GM20000 (cell line): ENCODE measurements at regions not wholly inside any gene's neighbourhood (a gene's known extent, or its start where the extent isn't known, plus 50 kb on each side); places are given as distances from the start of the nearest gene placed in this dataset.

ENCODE experiments used
- DNase-seq: peaks from one replicate; pipeline ENCODE4 v3.0.0; 2012; ENCODE audit warnings: low spot score
- TF ChIP-seq, protein P1 (sequence below): IDR thresholded peaks from 2 replicates; pipeline ENCODE4 v1.5.1; 2012; ENCODE audit warnings: mild to moderate bottlenecking, control low read depth; ENCODE audit errors: extremely low read depth, missing control alignments

DNA sequence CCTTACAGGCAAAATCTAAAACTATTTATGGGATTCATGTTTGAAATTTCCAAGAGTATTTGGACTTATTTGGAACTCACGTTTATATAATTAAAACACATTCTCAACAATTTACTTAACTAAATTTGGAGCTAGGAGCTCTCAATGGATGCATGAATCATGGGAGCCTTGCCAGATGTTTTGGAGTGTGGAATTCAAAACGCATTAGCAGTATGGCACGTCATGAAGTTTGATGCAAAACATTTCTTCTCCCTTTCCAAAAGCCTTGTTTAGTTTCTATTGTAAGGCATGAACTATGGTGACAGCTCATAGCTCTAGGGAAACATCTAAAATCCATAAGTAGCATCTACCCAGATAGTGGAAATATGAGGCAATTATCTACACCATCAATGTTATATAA lies 701.6 kb downstream of the SATB2 start:
- TF ChIP-seq, protein P1, sequence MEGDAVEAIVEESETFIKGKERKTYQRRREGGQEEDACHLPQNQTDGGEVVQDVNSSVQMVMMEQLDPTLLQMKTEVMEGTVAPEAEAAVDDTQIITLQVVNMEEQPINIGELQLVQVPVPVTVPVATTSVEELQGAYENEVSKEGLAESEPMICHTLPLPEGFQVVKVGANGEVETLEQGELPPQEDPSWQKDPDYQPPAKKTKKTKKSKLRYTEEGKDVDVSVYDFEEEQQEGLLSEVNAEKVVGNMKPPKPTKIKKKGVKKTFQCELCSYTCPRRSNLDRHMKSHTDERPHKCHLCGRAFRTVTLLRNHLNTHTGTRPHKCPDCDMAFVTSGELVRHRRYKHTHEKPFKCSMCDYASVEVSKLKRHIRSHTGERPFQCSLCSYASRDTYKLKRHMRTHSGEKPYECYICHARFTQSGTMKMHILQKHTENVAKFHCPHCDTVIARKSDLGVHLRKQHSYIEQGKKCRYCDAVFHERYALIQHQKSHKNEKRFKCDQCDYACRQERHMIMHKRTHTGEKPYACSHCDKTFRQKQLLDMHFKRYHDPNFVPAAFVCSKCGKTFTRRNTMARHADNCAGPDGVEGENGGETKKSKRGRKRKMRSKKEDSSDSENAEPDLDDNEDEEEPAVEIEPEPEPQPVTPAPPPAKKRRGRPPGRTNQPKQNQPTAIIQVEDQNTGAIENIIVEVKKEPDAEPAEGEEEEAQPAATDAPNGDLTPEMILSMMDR = no peak
- DNase-seq = no peak

GRCh38 chr2:198753101-198753500 lies 704.6 kb downstream of the SATB2 start:
- DNase-seq = no peak
- TF ChIP-seq, protein P1 = no peak

DNA sequence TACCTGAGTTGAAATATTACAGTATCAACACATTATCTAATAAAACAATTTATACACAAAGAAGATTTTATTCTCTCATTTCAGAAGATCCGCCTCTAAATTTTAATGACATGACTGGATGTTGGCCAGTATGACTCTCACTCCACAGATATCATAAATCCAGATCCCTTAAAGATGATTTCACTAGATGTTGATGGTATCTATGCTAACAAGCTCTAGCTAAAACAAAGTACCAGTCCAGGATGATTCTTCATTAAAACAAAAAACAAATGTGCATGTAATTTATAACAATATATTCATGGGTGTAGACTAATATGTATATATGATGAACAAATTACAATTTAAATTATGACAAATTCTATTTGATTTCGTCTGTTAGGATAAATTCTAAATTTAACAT lies 708.4 kb downstream of the SATB2 start:
- no peak for DNase-seq
- TF ChIP-seq, protein P1 = no peak

GRCh38 chr2:198731842-198732399 lies 725.8 kb downstream of the SATB2 start:
- TF ChIP-seq, protein P1 = no peak
- no peak for DNase-seq

- no peak for DNase-seq
- TF ChIP-seq, protein P1 = no peak
These were observed 737.5 kb downstream of the SATB2 start for GRCh38 chr2:198720266-198720665.

GRCh38 chr2:198717451-198717850 lies 740.3 kb downstream of the SATB2 start:
- TF ChIP-seq, protein P1 = no peak
- DNase-seq = no peak

GRCh38 chr2:198715302-198715835 lies 742.4 kb downstream of the SATB2 start:
- DNase-seq = no peak
- TF ChIP-seq, protein P1 = no peak
